K562 (cell line): ENCODE measurements at regions not wholly inside any gene's neighbourhood (a gene's known extent, or its start where the extent isn't known, plus 50 kb on each side); places are given as distances from the start of the nearest gene placed in this dataset.

Experiments used
- ATAC-seq: fragments of 200-7000 bp; cut with Tn5 transposase; 3 replicates; pipeline ENCODE4 v1.9.1; 2020; ENCODE audit warnings: moderate library complexity
- BruUV-seq: library from RNA; stranded (reverse); fragments of 400-500 nt; replicated peaks from 2 replicates; lab custom pipeline; 2021; lab: Mats Ljungman, UMichigan
- CTCF ChIA-PET: fragments of 300-600 bp; formaldehyde crosslinking; extraction: SDS; loops from one replicate; lab custom pipeline; 2021; ENCODE audit warnings: low intra/inter-chr PET ratio; lab: Yijun Ruan, JAX
- POLR2A ChIA-PET: fragments of 300-600, 350-650 bp; sonication (Branson Sonifier 250); formaldehyde crosslinking; extraction: SDS; loops from one replicate; lab custom pipeline; 2021; ENCODE audit warnings: antibody characterized with exemption, inconsistent platforms; lab: Yijun Ruan, JAX
- DNase-seq, 4 experiments: peaks; one replicate each; pipeline versions ENCODE4 v3.0.0 to v3.0.0-alpha.2; 2011 to 2018; ENCODE audit warnings: low spot score in 3 of 4, mixed read lengths in 3 of 4; ENCODE audit errors: extremely low read depth in 1 of 4
- FAIRE-seq: peaks from 2 replicates; lab custom pipeline; 2011; peaks lifted over from hg19 to GRCh38; lab: Jason Lieb, UNC
- H2AFZ ChIP-seq: 2 replicates; pipeline ENCODE4 v1.6.0; 2011; ENCODE audit warnings: low read depth, low read length, control low read depth, inconsistent platforms
- H3K27ac ChIP-seq: fragments of 200-600 bp; 3 replicates; pipeline ENCODE4 v1.8.0; 2011; ENCODE audit warnings: low read depth, mild to moderate bottlenecking, control low read depth, inconsistent platforms, low read length, moderate library complexity, mixed read lengths; ENCODE audit errors: extremely low read depth
- H3K27me3 ChIP-seq, 2 experiments: fragments of 300-600 bp in 1 of 2; 2 replicates in 1 of 2; 3 replicates in 1 of 2; pipeline versions ENCODE4 v1.6.0 to v1.8.0; 2011; ENCODE audit warnings: inconsistent platforms in 2 of 2, low read length in 2 of 2, mild to moderate bottlenecking in 1 of 2, mixed read lengths in 1 of 2, moderate library complexity in 1 of 2; ENCODE audit not compliant: control insufficient read depth in 2 of 2, insufficient read depth in 2 of 2
- H3K36me3 ChIP-seq: fragments of 300-600 bp; 3 replicates; pipeline ENCODE4 v1.8.0; 2011; ENCODE audit warnings: mild to moderate bottlenecking, low read length, inconsistent platforms; ENCODE audit not compliant: control insufficient read depth, insufficient read depth
- H3K4me1 ChIP-seq, 2 experiments: fragments of 200-600 bp in 1 of 2; replicated peaks in 1 of 2; 2 replicates in 1 of 2; 3 replicates in 1 of 2; pipeline versions ENCODE4 v1.5.1 to v1.8.0; 2011; ENCODE audit warnings: inconsistent platforms in 2 of 2, low read length in 2 of 2, mild to moderate bottlenecking in 1 of 2, mixed read lengths in 1 of 2, moderate library complexity in 1 of 2; ENCODE audit not compliant: control insufficient read depth in 2 of 2, insufficient read depth in 2 of 2
- H3K4me2 ChIP-seq: 2 replicates; pipeline ENCODE4 v1.6.1; 2011; ENCODE audit warnings: low read length, control low read depth, inconsistent platforms, mixed read lengths; ENCODE audit not compliant: insufficient read depth
- H3K4me3 ChIP-seq: fragments of 200-600 bp; sonication (generic), shearing (Covaris generic); 2 replicates; pipeline ENCODE4 v1.5.1; 2016; ENCODE audit warnings: control low read depth, inconsistent platforms
- H3K79me2 ChIP-seq: fragments of 200-600 bp; 3 replicates; pipeline ENCODE4 v1.8.0; 2011; ENCODE audit warnings: low read length, inconsistent platforms; ENCODE audit not compliant: control insufficient read depth, insufficient read depth
- H3K9ac ChIP-seq, 2 experiments: 2 replicates each; pipeline versions ENCODE4 v1.6.0 to v1.6.1; 2011; ENCODE audit warnings: low read depth in 2 of 2, low read length in 2 of 2, control low read depth in 1 of 2, inconsistent platforms in 1 of 2, mild to moderate bottlenecking in 1 of 2, mixed read lengths in 1 of 2; ENCODE audit not compliant: insufficient read depth in 1 of 2
- H3K9me1 ChIP-seq: one replicate; pipeline ENCODE4 v1.6.0; 2011; ENCODE audit warnings: inconsistent platforms, mild to moderate bottlenecking, low read length, moderate library complexity; ENCODE audit not compliant: control insufficient read depth, insufficient read depth
- H3K9me3 ChIP-seq: replicated peaks from 2 replicates; pipeline ENCODE4 v1.5.1; 2011; ENCODE audit warnings: low read depth, low read length, inconsistent platforms; ENCODE audit not compliant: control insufficient read depth, insufficient read depth
- H4K20me1 ChIP-seq: replicated peaks from 2 replicates; pipeline ENCODE4 v1.6.1; 2011; ENCODE audit warnings: low read length, inconsistent platforms, mixed read lengths; ENCODE audit not compliant: control insufficient read depth, insufficient read depth
- ATF4 ChIP-seq: fragments of 450-650 bp; formaldehyde crosslinking; IDR thresholded peaks from 2 replicates; pipeline ENCODE4 v1.4.0; 2022; ENCODE audit warnings: mild to moderate bottlenecking, moderate library complexity
- EHMT2 ChIP-seq: fragments of 450-650 bp; IDR thresholded peaks from 2 replicates; pipeline ENCODE4 v1.6.1; 2018; ENCODE audit warnings: antibody characterized with exemption
- ETV5 ChIP-seq: sonication (generic); formaldehyde crosslinking; IDR thresholded peaks from 2 replicates; pipeline ENCODE4 v1.4.0; 2020; ENCODE audit warnings: low read depth, mild to moderate bottlenecking, missing genetic modification reagents
- HES1 ChIP-seq: fragments of 450-650 bp; IDR thresholded peaks from 2 replicates; pipeline ENCODE4 v1.6.1; 2016; ENCODE audit warnings: low read depth, mild to moderate bottlenecking, moderate library complexity
- MTA2 ChIP-seq: fragments of 450-650 bp; IDR thresholded peaks from 2 replicates; pipeline ENCODE4 v1.6.1; 2016; ENCODE audit warnings: low read depth
- NR2C1 ChIP-seq, 2 experiments: fragments of 450-650 bp; IDR thresholded peaks; 2 replicates each; pipeline ENCODE4 v1.6.1; 2017; ENCODE audit warnings: mild to moderate bottlenecking in 2 of 2, antibody characterized with exemption in 1 of 2, inconsistent platforms in 1 of 2, missing compliant biosample characterization in 1 of 2, missing genetic modification characterization in 1 of 2
- PHB2 ChIP-seq: fragments of 450-650 bp; IDR thresholded peaks from 2 replicates; pipeline ENCODE4 v1.6.1; 2017; ENCODE audit warnings: low read depth
- RBFOX2 ChIP-seq: fragments of 200-400 bp; formaldehyde crosslinking; IDR thresholded peaks from 2 replicates; pipeline ENCODE4 v1.6.1; 2017; ENCODE audit warnings: low read depth, mild to moderate bottlenecking, low read length, moderate library complexity
- SNIP1 ChIP-seq: fragments of 450-650 bp; IDR thresholded peaks from 2 replicates; pipeline ENCODE4 v1.7.1; 2017; ENCODE audit warnings: low read depth, mild to moderate bottlenecking
- SOX6 ChIP-seq: fragments of 450-650 bp; IDR thresholded peaks from 2 replicates; pipeline ENCODE4 v1.6.1; 2014; ENCODE audit warnings: mild to moderate bottlenecking
- SP1 ChIP-seq: sonication (generic); formaldehyde crosslinking; IDR thresholded peaks from 2 replicates; pipeline ENCODE4 v1.8.1; 2022; ENCODE audit warnings: mild to moderate bottlenecking, missing genetic modification reagents
- TAF9B ChIP-seq: fragments of 450-650 bp; IDR thresholded peaks from 2 replicates; pipeline ENCODE4 v1.6.1; 2018; ENCODE audit warnings: mild to moderate bottlenecking; ENCODE audit not compliant: partially characterized antibody
- YY1 ChIP-seq, 3 experiments: IDR thresholded peaks; 2 replicates each; pipeline ENCODE4 v1.6.1; 2011; ENCODE audit warnings: low read length in 2 of 3, mild to moderate bottlenecking in 2 of 3, moderate library complexity in 2 of 3, borderline replicate concordance in 1 of 3, control low read depth in 1 of 3, low read depth in 1 of 3; ENCODE audit not compliant: insufficient read depth in 3 of 3, insufficient replicate concordance in 2 of 3, control insufficient read depth in 1 of 3, insufficient read length in 1 of 3; ENCODE audit errors: extremely low read depth in 1 of 3
- ZNF398 ChIP-seq: fragments of 250-450 bp; sonication (Bioruptor Pico); IDR thresholded peaks from 2 replicates; pipeline ENCODE4 v1.8.0; 2021; ENCODE audit warnings: moderate library complexity, mild to moderate bottlenecking, inconsistent platforms
- ZNF431 ChIP-seq: sonication (generic); formaldehyde crosslinking; IDR thresholded peaks from 2 replicates; pipeline ENCODE4 v1.8.0; 2022; ENCODE audit warnings: mild to moderate bottlenecking, missing genetic modification reagents
- ZNF586 ChIP-seq: fragments of 450-650 bp; formaldehyde crosslinking; conservative IDR thresholded peaks from 2 replicates; pipeline ENCODE4 v1.4.0; 2020; ENCODE audit warnings: mild to moderate bottlenecking, moderate library complexity
- ZNF77 ChIP-seq: fragments of 250-450 bp; sonication (Bioruptor Pico); IDR thresholded peaks from 2 replicates; pipeline ENCODE4 v1.5.0; 2020
- in situ Hi-C: fragments of 300-500 bp; cut with MboI; formaldehyde crosslinking; loops from 4 replicates; pipeline ENCODE4 v1.15.0; 2018; ENCODE audit warnings: inconsistent platforms, mixed read lengths
- intact Hi-C: fragments of 100-400 bp; cut with micrococcal nuclease; formaldehyde crosslinking; loops from 2 replicates; pipeline ENCODE4 v1.14.2; 2022

- ATAC-seq, result no peak
- no peak for TF ChIP-seq YY1 (IDR thresholded peaks at IDR 0.05; ENCODE audit: borderline replicate concordance in 1 of 3, control insufficient read depth in 1 of 3, extremely low read depth in 1 of 3, insufficient read depth in 3 of 3, insufficient read length in 1 of 3, insufficient replicate concordance in 2 of 3, low read depth in 1 of 3, low read length in 2 of 3)
- no peak for TF ChIP-seq RBFOX2
- no peak for TF ChIP-seq MTA2
- TF ChIP-seq ZNF431, result no peak
- no peak for TF ChIP-seq HES1
- no peak for TF ChIP-seq SOX6
- no peak for TF ChIP-seq ATF4 (CRISPR knock-in tag)
- TF ChIP-seq TAF9B, result no peak
- no peak for TF ChIP-seq ETV5 (CRISPR knock-in tag)
- no peak for TF ChIP-seq SNIP1
- no peak for TF ChIP-seq ZNF586 (CRISPR knock-in tag)
- TF ChIP-seq EHMT2, result no peak
- TF ChIP-seq ZNF398 (CRISPR knock-in tag), result no peak
- TF ChIP-seq NR2C1 (IDR thresholded peaks at IDR 0.05), result no peak
- TF ChIP-seq NR2C1 (tag; IDR thresholded peaks at IDR 0.05), result no peak
- no peak for TF ChIP-seq SP1 (CRISPR knock-in tag)
- TF ChIP-seq ZNF77 (CRISPR knock-in tag), result no peak
- TF ChIP-seq PHB2, result no peak
- TF ChIP-seq, all 486 proteins: peak for 0
- H4K20me1 ChIP-seq, result no peaks in the 10 kb centered on the region
- no peak overlapping the region for H2AFZ ChIP-seq
- H3K9me3 ChIP-seq, result no peaks in the 10 kb centered on the region
- DNase-seq (no peak), FAIRE-seq (no peak)
- CTCF ChIA-PET, result no interaction called here
- no peaks in the 10 kb centered on the region for H3K27me3 ChIP-seq
- H3K36me3 ChIP-seq, result no peaks in the 10 kb centered on the region
- H3K27ac ChIP-seq, result no peak overlapping the region
- in situ Hi-C loops, result no loop called here
- no peaks in the 10 kb centered on the region for H3K79me2 ChIP-seq
- no peaks in the 10 kb centered on the region for H3K9me1 ChIP-seq
- H3K9ac ChIP-seq, result no peak overlapping the region
- H3K4me2 ChIP-seq, result no peak overlapping the region
- H3K4me1 ChIP-seq, result no peaks in the 10 kb centered on the region
- intact Hi-C loops, result no loop called here
- no TSS peak for BruUV-seq
- no peak overlapping the region for H3K4me3 ChIP-seq
- POLR2A ChIA-PET, result no interaction called here
Measured at GRCh38 chr7:49624611-49625010, 148.8 kb upstream of the VWC2 start.
